ENCODE measurements at regions not wholly inside any gene's neighbourhood (a gene's known extent, or its start where the extent isn't known, plus 50 kb on each side); places are given as distances from the start of the nearest gene placed in this dataset.
"Not testable (repeated sequence)": the region's sequence is repeated elsewhere in the genome, so short reads cannot be mapped to it uniquely, and the experiment has no call there.

GRCh38 chr2:54065411-54065810, 50.0 kb upstream of the ACYP2 start:
- no peak for DNase-seq

DNA sequence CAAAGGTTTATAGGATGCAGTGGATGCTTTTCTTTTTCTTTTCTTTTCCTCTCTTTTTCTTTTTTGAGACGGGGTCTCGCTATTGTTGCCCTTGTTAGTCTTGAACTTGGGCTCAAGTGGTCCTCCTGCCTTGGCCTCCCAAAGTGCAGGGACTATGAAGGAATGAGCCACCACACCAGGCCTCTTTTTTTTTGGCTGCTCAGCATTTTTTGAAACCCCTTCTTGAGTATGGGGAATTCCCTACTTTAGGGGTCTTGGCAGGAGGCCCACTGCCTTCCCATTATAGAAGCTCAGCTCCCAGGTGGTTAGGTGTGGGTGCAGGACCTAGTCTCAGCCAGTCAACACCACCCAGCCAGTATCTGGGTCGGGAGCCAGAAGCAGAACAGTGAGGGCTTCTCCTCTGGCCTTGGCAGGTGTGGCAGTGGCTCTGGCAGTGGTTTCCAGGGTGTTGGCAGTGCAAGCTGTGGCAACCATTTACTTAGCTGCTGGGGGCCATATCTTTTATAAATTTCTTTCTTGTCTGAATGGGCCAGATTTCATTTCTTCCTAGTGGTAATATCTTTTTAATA, 51.4 kb upstream of the ACYP2 start:
- no peak for DNase-seq

DNA sequence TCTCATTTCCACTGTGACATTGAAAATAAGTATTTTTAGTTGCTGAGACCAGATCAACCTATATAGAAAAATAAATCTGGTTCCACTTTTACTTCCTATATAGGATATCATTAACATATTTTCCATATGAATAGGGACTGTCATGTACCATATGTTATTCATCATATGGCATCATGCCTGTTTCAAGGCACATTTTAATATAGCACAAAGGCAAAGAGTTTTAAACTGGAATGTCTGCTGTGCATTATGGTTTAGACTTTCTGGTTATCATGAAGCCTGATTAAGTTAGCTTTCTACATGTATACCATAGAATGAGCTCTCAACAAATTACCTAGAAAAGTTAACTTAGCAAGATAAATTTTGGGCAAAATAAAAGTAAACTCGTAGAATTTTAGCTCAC, 53.0 kb upstream of the ACYP2 start:
- no peak for DNase-seq

DNA sequence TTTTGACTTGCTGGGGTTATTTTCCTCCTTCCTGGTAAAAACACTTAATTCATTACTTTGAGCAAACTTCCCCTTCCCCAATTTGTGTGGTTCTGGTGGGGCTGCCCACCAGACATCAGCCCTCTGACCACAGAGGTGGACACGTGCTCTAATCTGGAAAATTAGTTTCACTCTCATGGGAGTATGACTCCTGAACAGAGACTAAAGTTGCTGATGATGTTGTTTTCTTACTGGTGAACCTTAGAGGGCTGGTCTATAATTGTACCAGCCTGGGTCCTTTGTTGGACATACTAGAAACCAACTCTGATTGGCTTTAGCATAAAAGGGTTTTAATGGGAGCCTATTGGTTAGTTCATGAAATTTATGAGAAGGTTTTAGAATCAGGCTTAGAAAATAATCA, 54.1 kb upstream of the ACYP2 start:
- no peak for DNase-seq

GRCh38 chr2:54059986-54060385, 55.4 kb upstream of the ACYP2 start:
- no peak for DNase-seq

DNA sequence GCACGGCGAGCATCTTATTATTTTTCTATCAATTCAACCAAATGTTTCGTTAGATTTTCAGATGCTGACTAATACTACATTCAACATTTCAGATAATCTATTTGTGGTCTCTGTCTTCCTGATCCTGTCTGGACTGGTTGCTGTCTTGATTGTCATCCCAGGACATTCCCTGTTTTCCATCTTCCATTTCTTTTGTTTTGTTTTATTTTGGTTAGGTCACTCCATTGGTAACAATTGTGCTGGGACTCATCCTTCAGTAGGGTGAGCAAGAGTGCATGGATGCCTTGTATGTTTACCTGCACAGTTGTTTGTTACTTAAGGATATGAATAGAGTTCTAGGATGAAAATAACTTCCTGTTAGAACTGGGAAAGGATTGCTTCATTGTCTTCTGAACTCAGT, 55.9 kb upstream of the ACYP2 start:
- no peak for DNase-seq

GRCh38 chr2:54058449-54058848, 57.0 kb upstream of the ACYP2 start:
- no peak for DNase-seq

- DNase-seq, result no peak
These were observed 60.6 kb upstream of the ACYP2 start for GRCh38 chr2:54054774-54055173.

DNA sequence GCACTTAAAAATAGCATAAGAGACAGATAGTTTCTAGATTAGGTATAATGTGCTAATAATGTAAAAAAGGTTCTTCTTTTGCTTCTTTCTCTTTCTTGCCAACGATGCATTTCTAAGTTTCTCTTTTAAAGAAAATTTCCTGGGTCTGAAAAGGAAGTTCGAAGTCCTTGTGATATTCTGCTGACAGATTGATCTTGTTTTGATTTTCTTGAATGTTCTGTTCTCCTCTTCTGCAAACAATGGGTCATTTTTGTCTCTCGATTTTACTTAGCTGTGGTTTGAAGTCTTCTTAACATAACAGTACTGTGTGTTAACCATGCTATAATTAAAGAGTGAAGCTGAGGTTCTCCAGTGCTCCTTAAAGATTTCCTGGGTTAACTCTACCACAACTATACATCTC, 61.1 kb upstream of the ACYP2 start:
- DNase-seq, result no peak

DNA sequence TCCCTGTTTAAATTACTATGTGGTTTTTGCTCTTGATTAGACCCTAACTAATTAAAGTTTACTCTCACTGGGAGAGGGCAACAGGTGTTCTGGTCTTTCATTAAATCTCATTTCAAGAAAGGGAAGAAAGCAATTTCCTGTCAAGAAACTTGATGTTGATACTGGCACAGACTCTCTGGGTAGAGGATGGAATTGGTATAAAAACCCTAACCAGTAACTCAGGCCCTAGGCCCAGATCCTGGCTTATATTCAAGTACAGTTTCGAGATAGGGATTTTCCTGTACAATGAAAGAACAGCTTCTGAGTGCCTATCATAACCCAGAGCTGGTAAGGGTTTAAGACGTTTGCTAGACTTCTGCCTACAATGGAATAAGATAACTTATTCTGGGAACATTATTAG, 61.6 kb upstream of the ACYP2 start:
- no peak for DNase-seq

- DNase-seq, result no peak
These were observed 62.3 kb upstream of the ACYP2 start for GRCh38 chr2:54052825-54053718.

DNA sequence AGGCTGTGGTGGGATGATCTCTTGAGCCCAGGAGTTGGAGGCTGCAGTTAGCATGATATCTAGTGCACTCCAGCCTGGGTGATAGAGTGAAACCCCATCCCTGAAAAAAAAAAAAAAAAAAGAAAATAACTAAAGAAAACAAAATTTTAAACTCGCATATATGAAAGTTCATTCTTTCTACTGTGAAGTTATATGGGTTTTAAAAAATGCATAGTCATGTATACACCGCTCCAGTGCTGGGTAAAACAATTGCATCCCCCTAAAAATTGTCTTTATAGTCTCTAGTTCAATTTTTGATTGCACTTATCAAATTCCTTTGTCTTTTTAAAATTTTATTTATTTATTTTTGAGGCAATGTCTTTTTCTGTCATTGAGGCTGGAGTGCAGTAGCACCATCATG, 65.0 kb upstream of the ACYP2 start:
- DNase-seq, result no peak

- DNase-seq, result no peak
These were observed 66.0 kb upstream of the ACYP2 start for GRCh38 chr2:54049365-54049764.

GRCh38 chr2:54048896-54049295, 66.5 kb upstream of the ACYP2 start:
- not testable (repeated sequence) for DNase-seq

DNA sequence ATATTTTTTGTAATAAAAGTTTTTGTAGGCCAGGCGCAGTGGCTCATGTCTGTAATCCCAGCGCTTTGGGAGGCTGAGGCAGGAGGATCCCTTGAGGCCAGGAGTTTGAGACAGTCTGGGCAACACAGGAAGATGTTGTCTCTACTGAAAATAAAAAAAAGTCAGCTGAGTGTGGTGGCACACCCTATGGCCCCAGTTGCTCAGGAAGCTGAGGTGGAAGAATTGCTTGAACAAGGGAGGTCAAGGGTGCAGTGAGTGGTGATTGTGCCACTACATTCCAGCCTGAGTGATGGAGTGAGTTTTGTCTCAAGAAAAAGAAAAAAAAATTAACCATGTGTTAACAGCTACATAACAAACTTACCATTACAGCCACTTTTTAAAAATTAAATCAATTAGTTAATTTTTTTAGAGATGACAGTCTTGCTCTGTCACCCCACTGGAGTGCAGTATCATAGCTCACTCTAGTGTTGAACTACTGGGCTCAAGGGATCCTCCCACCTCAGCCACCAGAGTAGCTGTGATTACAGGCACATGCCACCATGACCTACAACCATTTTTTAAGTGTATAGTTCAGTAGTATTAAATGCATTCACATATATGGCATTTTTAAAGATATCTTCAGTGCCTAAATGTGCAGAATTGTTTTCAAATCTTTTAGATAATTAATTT, 67.2 kb upstream of the ACYP2 start:
- DNase-seq, result no peak

- no peak for DNase-seq
These were observed 67.8 kb upstream of the ACYP2 start for GRCh38 chr2:54047658-54048057.

DNA sequence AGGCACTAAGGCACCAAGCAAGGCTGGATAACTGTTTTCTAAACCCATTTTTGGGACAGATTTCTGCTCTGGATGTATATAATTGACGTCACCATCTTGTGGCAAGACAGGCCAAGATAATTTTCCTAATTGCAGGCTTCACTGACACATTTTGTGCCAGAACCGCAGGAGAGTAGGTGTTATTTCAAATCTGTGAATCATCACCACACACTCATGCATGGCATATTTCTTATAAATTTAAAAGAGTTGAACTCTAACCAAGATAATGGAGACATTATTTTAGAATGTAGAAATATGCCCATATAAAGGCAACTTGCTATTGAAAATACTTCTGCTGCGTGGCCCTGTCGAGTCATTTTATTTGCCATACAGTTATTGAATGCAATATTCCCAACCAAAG, 68.3 kb upstream of the ACYP2 start:
- peak; percentile 10 for DNase-seq

DNA sequence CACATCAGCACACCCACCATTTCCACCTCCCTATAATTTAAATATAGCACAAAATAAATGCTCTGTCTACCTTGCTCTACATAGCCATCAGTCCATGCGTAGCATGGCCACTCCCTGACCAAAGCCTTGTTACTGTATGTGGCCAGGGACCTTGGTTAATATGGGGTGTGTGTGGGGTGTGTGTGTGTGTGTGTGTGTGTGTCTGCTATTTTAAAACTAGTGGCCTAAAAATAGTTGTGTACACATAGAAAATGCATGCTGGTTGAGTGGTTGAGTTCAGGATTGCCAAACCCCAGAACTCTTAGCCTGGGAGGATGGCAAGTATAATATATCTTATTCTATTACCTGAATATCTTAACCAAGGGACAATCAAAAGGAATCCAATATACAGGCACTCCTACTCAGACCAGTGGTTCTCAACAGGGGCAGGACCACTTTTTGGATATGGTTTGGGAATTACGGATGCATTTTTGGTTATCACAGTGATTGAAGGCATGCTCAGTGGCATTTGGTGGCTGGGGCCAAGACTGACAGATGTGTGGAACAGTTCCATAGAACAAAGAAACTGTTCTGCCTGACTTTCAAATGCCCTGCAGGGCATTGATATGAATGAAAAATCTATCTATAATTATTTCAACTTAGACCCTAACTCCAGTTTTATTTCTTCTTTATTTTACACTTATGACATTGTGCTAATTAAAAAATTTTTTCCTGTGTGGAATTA, 72.3 kb upstream of the PSME4 start:
- DNase-seq, result no peak

DNA sequence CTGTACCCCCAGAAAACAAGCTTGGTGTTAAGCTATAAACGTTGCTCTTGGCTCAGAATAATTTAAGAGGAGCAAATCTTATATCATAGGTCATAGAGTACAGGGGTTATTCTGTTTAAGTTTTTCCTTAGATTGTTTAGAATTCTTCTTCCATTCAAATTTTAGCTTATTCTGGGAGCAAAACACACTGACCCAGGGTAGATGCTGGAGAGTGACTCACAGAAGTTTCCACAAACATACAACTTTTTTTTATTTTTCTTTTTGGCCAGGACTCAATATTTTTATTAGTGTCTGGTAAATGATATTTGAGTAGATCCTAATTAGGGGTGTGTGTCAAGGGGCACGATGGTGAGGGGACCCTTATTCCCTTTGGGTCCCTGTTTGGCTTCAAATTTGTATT, 71.5 kb upstream of the PSME4 start:
- no peak for DNase-seq

GRCh38 chr2:54041135-54041534, 70.3 kb upstream of the PSME4 start:
- DNase-seq, result peak; percentile 76

- no peak for DNase-seq
These were observed 69.9 kb upstream of the PSME4 start for GRCh38 chr2:54040685-54041084.

GRCh38 chr2:54040250-54040649, 69.5 kb upstream of the PSME4 start:
- no peak for DNase-seq

DNA sequence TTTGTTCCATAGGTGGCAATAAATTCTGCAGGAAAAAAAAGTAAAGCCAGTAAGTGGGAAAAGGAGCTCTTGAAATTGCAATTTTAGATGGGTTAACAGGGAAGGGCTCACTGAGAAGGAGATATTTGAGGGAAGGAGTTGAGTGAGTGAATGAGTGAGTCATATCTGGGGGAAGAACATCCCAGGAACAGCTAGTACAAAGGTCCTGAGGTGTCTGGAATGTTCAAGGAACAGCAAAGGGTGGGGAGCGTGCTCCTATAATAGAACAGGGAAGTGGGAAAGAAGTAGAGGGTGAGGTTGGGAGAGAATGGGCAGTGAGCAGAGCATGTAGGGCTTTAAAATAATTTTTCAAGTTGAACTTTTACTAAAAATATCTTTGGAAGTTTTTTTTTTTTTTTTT, 68.0 kb upstream of the PSME4 start:
- DNase-seq, result no peak

GRCh38 chr2:54031288-54031687, 60.5 kb upstream of the PSME4 start:
- not testable (repeated sequence) for DNase-seq

Measured in stimulated activated CD4-positive, alpha-beta T cell treated with anti-CD3 and anti-CD28 coated beads, Interleukin-4, amount 100 ng/mL, for 24 hours (primary cell).